Adrenal gland (tissue), 5 donors: ENCODE measurements at regions not wholly inside any gene's neighbourhood (a gene's known extent, or its start where the extent isn't known, plus 50 kb on each side); places are given as distances from the start of the nearest gene placed in this dataset.

Source experiments
- POLR2A ChIP-seq, 2 donors: fragments of 450-650 bp; IDR thresholded peaks; one replicate each; pipeline ENCODE4 v1.6.1; 2017; ENCODE audit warnings: antibody characterized with exemption in 2 of 2, mild to moderate bottlenecking in 2 of 2, moderate library complexity in 1 of 2
- TF ChIP-seq, protein P1 (sequence below), 6 experiments: fragments of 450-650 bp in 4 of 6; fragments of 200-600 bp in 2 of 6; sonication (generic) in 1 of 6; IDR thresholded peaks; 1 replicate in 5 of 6; 2 replicates in 1 of 6; pipeline versions ENCODE4 v1.5.1 to v1.8.0; 2016 to 2021; ENCODE audit warnings: antibody characterized with exemption in 6 of 6, mild to moderate bottlenecking in 2 of 6, moderate library complexity in 1 of 6
- donor health status: DM: no; HTN: no; CAD: no.

DNA sequence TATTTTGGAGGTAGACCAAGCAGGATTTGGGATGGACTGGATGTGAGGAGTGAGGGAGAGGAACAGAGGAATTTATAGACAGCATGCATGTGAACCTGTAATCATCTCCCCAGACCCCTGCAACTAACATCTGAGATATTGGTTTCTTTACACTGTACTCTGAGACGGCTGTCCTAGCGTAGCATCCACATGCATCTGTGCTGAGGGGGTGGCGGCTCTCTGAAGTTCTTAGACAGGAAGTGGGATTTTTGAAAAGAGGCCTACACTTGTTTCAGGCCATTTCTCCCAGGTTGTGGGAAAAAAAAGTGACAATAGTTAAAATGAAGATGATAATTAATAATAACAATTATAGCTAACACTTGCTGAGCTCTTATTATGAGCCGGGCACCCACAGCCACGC, 150.2 kb upstream of the GATA6 start:
- TF ChIP-seq, protein P1, sequence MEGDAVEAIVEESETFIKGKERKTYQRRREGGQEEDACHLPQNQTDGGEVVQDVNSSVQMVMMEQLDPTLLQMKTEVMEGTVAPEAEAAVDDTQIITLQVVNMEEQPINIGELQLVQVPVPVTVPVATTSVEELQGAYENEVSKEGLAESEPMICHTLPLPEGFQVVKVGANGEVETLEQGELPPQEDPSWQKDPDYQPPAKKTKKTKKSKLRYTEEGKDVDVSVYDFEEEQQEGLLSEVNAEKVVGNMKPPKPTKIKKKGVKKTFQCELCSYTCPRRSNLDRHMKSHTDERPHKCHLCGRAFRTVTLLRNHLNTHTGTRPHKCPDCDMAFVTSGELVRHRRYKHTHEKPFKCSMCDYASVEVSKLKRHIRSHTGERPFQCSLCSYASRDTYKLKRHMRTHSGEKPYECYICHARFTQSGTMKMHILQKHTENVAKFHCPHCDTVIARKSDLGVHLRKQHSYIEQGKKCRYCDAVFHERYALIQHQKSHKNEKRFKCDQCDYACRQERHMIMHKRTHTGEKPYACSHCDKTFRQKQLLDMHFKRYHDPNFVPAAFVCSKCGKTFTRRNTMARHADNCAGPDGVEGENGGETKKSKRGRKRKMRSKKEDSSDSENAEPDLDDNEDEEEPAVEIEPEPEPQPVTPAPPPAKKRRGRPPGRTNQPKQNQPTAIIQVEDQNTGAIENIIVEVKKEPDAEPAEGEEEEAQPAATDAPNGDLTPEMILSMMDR (IDR thresholded peaks at IDR 0.05) = no peak
- no peak for TF ChIP-seq POLR2A (IDR thresholded peaks at IDR 0.05)
